Hepatocyte (in vitro differentiated cells): ENCODE measurements at regions not wholly inside any gene's neighbourhood (a gene's known extent, or its start where the extent isn't known, plus 50 kb on each side); places are given as distances from the start of the nearest gene placed in this dataset.

Experiments used
- DNase-seq: peaks from one replicate; pipeline ENCODE4 v3.0.0-alpha.2; 2016; ENCODE audit warnings: low spot score
- H2AFZ ChIP-seq: fragments of 200-600 bp; sonication (generic); 2 replicates; pipeline ENCODE4 v1.6.0; 2016; ENCODE audit warnings: antibody characterized with exemption, mild to moderate bottlenecking
- H3K27ac ChIP-seq: fragments of 200-600 bp; sonication (generic); 2 replicates; pipeline ENCODE4 v1.5.1; 2016; ENCODE audit warnings: mild to moderate bottlenecking
- H3K27me3 ChIP-seq: fragments of 200-600 bp; sonication (generic); 2 replicates; pipeline ENCODE4 v1.6.1; 2016
- H3K36me3 ChIP-seq: fragments of 200-600 bp; sonication (generic); replicated peaks from 2 replicates; pipeline ENCODE4 v1.5.1; 2016; ENCODE audit warnings: low read depth; ENCODE audit not compliant: insufficient read depth
- H3K4me1 ChIP-seq: fragments of 200-600 bp; sonication (generic); 2 replicates; pipeline ENCODE4 v1.5.1; 2016; ENCODE audit warnings: mild to moderate bottlenecking, moderate library complexity; ENCODE audit not compliant: insufficient read depth
- H3K4me2 ChIP-seq: fragments of 200-600 bp; sonication (generic); 2 replicates; pipeline ENCODE4 v1.6.0; 2016
- H3K4me3 ChIP-seq: fragments of 200-600 bp; sonication (generic); 2 replicates; pipeline ENCODE4 v1.5.1; 2016; ENCODE audit warnings: mild to moderate bottlenecking
- H3K79me2 ChIP-seq: fragments of 200-600 bp; sonication (generic); 2 replicates; pipeline ENCODE4 v1.6.0; 2017; ENCODE audit warnings: mild to moderate bottlenecking
- H3K9me2 ChIP-seq: fragments of 200-600 bp; sonication (generic); replicated peaks from 2 replicates; pipeline ENCODE4 v1.6.0; 2017; ENCODE audit warnings: mild to moderate bottlenecking; ENCODE audit not compliant: insufficient read depth
- H3K9me3 ChIP-seq: fragments of 200-600 bp; sonication (generic); 2 replicates; pipeline ENCODE4 v1.5.1; 2016; ENCODE audit warnings: low read depth, mild to moderate bottlenecking
- H4K20me1 ChIP-seq: fragments of 200-600 bp; sonication (generic); 2 replicates; pipeline ENCODE4 v1.6.0; 2016; ENCODE audit warnings: mild to moderate bottlenecking; ENCODE audit not compliant: insufficient read depth, poor library complexity, severe bottlenecking
- EZH2 ChIP-seq: fragments of 200-600 bp; sonication (generic); IDR thresholded peaks from 2 replicates; pipeline ENCODE4 v1.6.1; 2016; ENCODE audit warnings: antibody characterized with exemption, mild to moderate bottlenecking, borderline replicate concordance
- EZH2phosphoT487 ChIP-seq: fragments of 200-600 bp; sonication (generic); IDR thresholded peaks from one replicate; pipeline ENCODE4 v1.6.1; 2018; ENCODE audit warnings: antibody characterized with exemption, mild to moderate bottlenecking, low read depth, moderate library complexity; ENCODE audit not compliant: unreplicated experiment, severe bottlenecking
- WGBS: methylation state at CpG from one replicate; pipeline ENCODE4 v1.1.6; 2016; ENCODE audit warnings: low lambda C conversion rate; ENCODE audit errors: missing lambda C conversion rate; 5-methylcytosine and 5-hydroxymethylcytosine counted together
- TF ChIP-seq, protein P1 (sequence below): fragments of 200-600 bp; sonication (generic); IDR thresholded peaks from 2 replicates; pipeline ENCODE4 v1.5.1; 2016; ENCODE audit warnings: antibody characterized with exemption, mild to moderate bottlenecking; ENCODE audit not compliant: poor library complexity

DNA sequence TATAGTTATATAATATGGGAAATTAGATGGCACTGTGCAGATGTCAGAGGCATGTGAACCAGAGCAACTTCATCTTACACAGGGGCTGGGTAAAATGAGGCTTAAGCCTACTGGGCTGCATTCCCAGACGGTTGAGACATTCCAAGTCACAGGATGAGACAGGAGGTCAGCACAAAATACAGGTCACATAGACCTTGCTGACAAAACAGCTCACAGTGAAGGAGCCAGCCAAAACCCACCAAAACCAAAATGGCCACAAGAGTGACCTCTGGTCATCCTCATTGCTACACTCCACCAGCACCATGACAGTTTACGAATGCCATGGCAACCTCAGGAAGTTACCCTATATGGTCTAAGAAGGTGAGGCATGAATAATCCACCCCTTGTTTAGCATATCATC lies 479.4 kb downstream of the TLR4 start:
- Histone ChIP-seq H2AFZ (no peak overlapping the region), H3K9me3 (no peaks in the 10 kb centered on the region), H4K20me1 (no peaks in the 10 kb centered on the region), H3K27ac (no peak overlapping the region), H3K9me2 (no peaks in the 10 kb centered on the region), H3K4me1 (no peaks in the 10 kb centered on the region), H3K27me3 (no peaks in the 10 kb centered on the region), H3K79me2 (no peaks in the 10 kb centered on the region), H3K36me3 (no peaks in the 10 kb centered on the region), H3K4me3 (no peak overlapping the region), H3K4me2 (no peak overlapping the region)
- TF ChIP-seq EZH2phosphoT487 = no peak
- TF ChIP-seq, protein P1, sequence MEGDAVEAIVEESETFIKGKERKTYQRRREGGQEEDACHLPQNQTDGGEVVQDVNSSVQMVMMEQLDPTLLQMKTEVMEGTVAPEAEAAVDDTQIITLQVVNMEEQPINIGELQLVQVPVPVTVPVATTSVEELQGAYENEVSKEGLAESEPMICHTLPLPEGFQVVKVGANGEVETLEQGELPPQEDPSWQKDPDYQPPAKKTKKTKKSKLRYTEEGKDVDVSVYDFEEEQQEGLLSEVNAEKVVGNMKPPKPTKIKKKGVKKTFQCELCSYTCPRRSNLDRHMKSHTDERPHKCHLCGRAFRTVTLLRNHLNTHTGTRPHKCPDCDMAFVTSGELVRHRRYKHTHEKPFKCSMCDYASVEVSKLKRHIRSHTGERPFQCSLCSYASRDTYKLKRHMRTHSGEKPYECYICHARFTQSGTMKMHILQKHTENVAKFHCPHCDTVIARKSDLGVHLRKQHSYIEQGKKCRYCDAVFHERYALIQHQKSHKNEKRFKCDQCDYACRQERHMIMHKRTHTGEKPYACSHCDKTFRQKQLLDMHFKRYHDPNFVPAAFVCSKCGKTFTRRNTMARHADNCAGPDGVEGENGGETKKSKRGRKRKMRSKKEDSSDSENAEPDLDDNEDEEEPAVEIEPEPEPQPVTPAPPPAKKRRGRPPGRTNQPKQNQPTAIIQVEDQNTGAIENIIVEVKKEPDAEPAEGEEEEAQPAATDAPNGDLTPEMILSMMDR = no peak
- no peak for TF ChIP-seq EZH2
- WGBS = 72% methylated on average over 2 of the region's 2 CpGs
- no peak for DNase-seq

DNA sequence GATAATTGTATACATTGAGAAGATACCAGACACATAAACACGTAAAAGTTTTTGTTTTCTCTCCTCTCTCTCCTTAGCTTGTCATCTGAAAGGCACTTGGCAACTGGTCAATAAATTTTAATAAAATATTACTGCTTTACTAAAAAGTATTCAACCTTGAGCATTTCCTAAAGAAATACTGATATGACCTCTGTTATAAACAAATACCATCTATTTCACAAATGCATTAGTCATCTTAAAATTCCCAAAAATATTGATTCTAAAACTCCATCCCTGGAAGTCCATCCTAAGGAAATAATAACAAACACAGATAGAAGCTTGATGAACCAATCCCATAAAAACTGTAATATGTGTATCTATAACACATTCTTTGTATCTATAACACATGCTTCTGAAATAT lies 483.2 kb downstream of the TLR4 start:
- Histone ChIP-seq H3K4me1 (no peaks in the 10 kb centered on the region), H4K20me1 (no peaks in the 10 kb centered on the region), H3K36me3 (no peaks in the 10 kb centered on the region), H2AFZ (no peak overlapping the region), H3K27me3 (no peaks in the 10 kb centered on the region), H3K27ac (no peak overlapping the region), H3K4me2 (no peak overlapping the region), H3K79me2 (no peaks in the 10 kb centered on the region), H3K9me2 (no peaks in the 10 kb centered on the region), H3K9me3 (no peaks in the 10 kb centered on the region), H3K4me3 (no peak overlapping the region)
- WGBS = 74% methylated on average over 1 of the region's 1 CpG
- no peak for TF ChIP-seq EZH2
- TF ChIP-seq, protein P1 = no peak
- no peak for TF ChIP-seq EZH2phosphoT487
- no peak for DNase-seq

DNA sequence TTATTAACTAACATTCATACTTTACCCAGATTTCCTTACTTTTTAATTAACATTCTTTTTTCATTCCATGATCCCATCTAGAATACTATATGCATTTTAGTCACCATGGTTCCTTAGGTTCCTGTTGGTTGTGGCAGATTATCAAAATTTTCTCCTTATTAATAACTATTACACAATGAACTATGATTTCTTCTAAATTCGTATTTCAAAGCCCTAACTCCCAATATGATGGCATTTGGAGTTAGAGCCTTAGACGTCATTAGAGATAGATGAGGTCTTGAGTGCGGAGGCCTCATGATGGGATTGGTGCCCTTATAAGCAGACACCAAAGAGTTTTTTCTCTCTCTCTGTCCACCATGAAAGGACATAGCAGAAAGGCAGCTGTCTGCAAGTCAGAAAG lies 485.4 kb downstream of the TLR4 start:
- WGBS = 84% methylated on average over 3 of the region's 3 CpGs
- no peaks in the 10 kb centered on the region for H3K27me3 ChIP-seq
- H3K9me2 ChIP-seq = no peaks in the 10 kb centered on the region
- no peaks in the 10 kb centered on the region for H4K20me1 ChIP-seq
- no peak for TF ChIP-seq EZH2
- TF ChIP-seq, protein P1 = no peak
- no peak for TF ChIP-seq EZH2phosphoT487
- no peak overlapping the region for H3K4me3 ChIP-seq
- H3K79me2 ChIP-seq = no peaks in the 10 kb centered on the region
- no peak overlapping the region for H3K27ac ChIP-seq
- no peak for DNase-seq
- no peaks in the 10 kb centered on the region for H3K36me3 ChIP-seq
- no peak overlapping the region for H3K4me2 ChIP-seq
- H2AFZ ChIP-seq = no peak overlapping the region
- no peaks in the 10 kb centered on the region for H3K9me3 ChIP-seq
- H3K4me1 ChIP-seq = no peaks in the 10 kb centered on the region

DNA sequence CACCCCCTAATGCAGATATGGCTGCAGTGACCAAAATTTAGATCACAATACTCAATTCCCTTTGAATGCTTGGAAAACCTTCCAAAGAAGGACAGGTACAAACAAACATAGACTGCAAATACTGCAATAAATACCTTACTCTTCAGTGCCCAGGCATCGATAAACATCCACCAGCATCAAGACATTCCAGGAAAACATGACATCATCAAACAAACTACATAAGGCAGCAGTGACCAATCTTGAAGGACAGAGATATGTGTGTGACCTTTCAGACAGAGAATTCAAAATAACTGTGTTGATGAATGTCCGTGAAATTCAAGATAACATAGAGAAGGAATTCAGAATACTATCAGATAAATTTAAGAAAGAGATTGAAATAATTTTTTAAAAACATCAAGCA lies 488.6 kb downstream of the TLR4 start:
- H3K36me3 ChIP-seq = no peaks in the 10 kb centered on the region
- 72% methylated on average over 2 of the region's 2 CpGs for WGBS
- H3K9me2 ChIP-seq = no peaks in the 10 kb centered on the region
- TF ChIP-seq EZH2 = no peak
- TF ChIP-seq, protein P1 = no peak
- H3K9me3 ChIP-seq = no peaks in the 10 kb centered on the region
- no peaks in the 10 kb centered on the region for H3K79me2 ChIP-seq
- no peak overlapping the region for H3K27ac ChIP-seq
- H4K20me1 ChIP-seq = no peaks in the 10 kb centered on the region
- H3K4me2 ChIP-seq = no peak overlapping the region
- H3K27me3 ChIP-seq = no peaks in the 10 kb centered on the region
- no peaks in the 10 kb centered on the region for H3K4me1 ChIP-seq
- no peak overlapping the region for H2AFZ ChIP-seq
- DNase-seq = no peak
- H3K4me3 ChIP-seq = no peak overlapping the region
